HL-60 (cell line): ENCODE measurements at regions not wholly inside any gene's neighbourhood (a gene's known extent, or its start where the extent isn't known, plus 50 kb on each side); places are given as distances from the start of the nearest gene placed in this dataset.

Experiments
- DNase-seq, 2 experiments: peaks; one replicate each; pipeline ENCODE4 v3.0.0-alpha.2; 2010 to 2020; ENCODE audit warnings: low read depth in 1 of 2, low spot score in 1 of 2
- H3K27ac ChIP-seq: fragments of 250-450 bp; sonication (Bioruptor Pico); replicated peaks from 2 replicates; pipeline ENCODE4 v1.5.1; 2020; ENCODE audit warnings: mild to moderate bottlenecking, moderate library complexity
- H3K27me3 ChIP-seq: fragments of 250-450 bp; sonication (Bioruptor Pico); 2 replicates; pipeline ENCODE4 v1.5.1; 2021; ENCODE audit warnings: mild to moderate bottlenecking, moderate library complexity; ENCODE audit not compliant: insufficient read depth, poor library complexity, severe bottlenecking
- H3K4me3 ChIP-seq: replicated peaks from 2 replicates; pipeline ENCODE4 v1.5.1; 2011; ENCODE audit warnings: mild to moderate bottlenecking, control low read depth, low read length; ENCODE audit not compliant: insufficient read depth
- CTCF ChIP-seq: IDR thresholded peaks from one replicate; pipeline ENCODE4 v1.5.1; 2011; ENCODE audit warnings: low read length, control low read depth, inconsistent platforms; ENCODE audit not compliant: insufficient read depth
- GABPA ChIP-seq: IDR thresholded peaks from 2 replicates; pipeline ENCODE4 v1.6.1; 2012; ENCODE audit warnings: low read depth
- POLR2AphosphoS5 ChIP-seq: IDR thresholded peaks from 2 replicates; pipeline ENCODE4 v1.6.1; 2012; ENCODE audit warnings: low read depth
- REST ChIP-seq: IDR thresholded peaks from 2 replicates; pipeline ENCODE4 v1.6.1; 2012; ENCODE audit warnings: low read depth; ENCODE audit not compliant: insufficient replicate concordance
- SPI1 ChIP-seq: IDR thresholded peaks from 2 replicates; pipeline ENCODE4 v1.6.1; 2012; ENCODE audit warnings: low read depth, mild to moderate bottlenecking, borderline replicate concordance

- DNase-seq = no peak
- no peak overlapping the region for H3K4me3 ChIP-seq
- TF ChIP-seq POLR2AphosphoS5 (no peak), REST (no peak), GABPA (no peak), CTCF (no peak), SPI1 (no peak)
- H3K27ac ChIP-seq = no peak overlapping the region
- no peaks in the 10 kb centered on the region for H3K27me3 ChIP-seq
Observed at GRCh38 chr15:36234743-36235142, 344.7 kb upstream of the CDIN1 start.

- Histone ChIP-seq H3K4me3 (no peak overlapping the region), H3K27ac (no peak overlapping the region), H3K27me3 (no peaks in the 10 kb centered on the region)
- TF ChIP-seq REST = no peak
- no peak for TF ChIP-seq SPI1
- TF ChIP-seq POLR2AphosphoS5 = no peak
- no peak for TF ChIP-seq CTCF
- TF ChIP-seq GABPA = no peak
- no peak for DNase-seq
Observed at GRCh38 chr15:36235173-36235572, 344.3 kb upstream of the CDIN1 start.

- TF ChIP-seq REST (no peak), SPI1 (no peak), POLR2AphosphoS5 (no peak), CTCF (no peak), GABPA (no peak)
- DNase-seq = no peak
- no peaks in the 10 kb centered on the region for H3K27me3 ChIP-seq
- no peak overlapping the region for H3K4me3 ChIP-seq
- H3K27ac ChIP-seq = no peak overlapping the region
Observed at GRCh38 chr15:36239509-36239908, 339.9 kb upstream of the CDIN1 start.
